ENCODE measurements at regions not wholly inside any gene's neighbourhood (a gene's known extent, or its start where the extent isn't known, plus 50 kb on each side); places are given as distances from the start of the nearest gene placed in this dataset.

DNA sequence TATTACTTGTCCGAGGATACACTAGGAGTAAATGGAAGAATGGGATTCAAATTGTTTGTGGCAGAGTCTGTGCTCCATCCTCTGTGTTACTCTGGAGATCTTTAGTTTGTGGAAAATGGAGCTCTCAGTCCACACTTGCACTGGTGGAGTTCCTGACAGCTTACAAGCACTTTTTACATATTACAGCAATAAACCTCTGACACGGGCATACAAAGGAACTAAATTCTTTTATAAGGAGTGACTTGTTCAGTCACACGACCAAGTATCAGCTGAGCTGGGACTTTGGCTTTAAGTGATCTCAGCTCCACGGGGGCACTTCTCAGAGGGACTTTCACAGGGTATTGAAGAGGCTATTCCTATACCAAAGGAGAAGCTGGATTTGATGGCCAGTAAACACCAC lies 417.5 kb downstream of the LRIG3 start:
- DNase-seq (no peak), ATAC-seq (no peak)
- Mint-ChIP-seq H3K27me3 (peaks cover 2% of the 10 kb centered on the region), H3K4me3 (no peak overlapping the region), H3K36me3 (ENCODE audit: low read depth) (no peaks in the 10 kb centered on the region), H3K4me1 (ENCODE audit: low read depth) (no peaks in the 10 kb centered on the region), H3K27ac (no peak overlapping the region), H3K9me3 (no peaks in the 10 kb centered on the region)
- POLR2A ChIA-PET, result no interaction called here
- intact Hi-C loops (cut with micrococcal nuclease), result no loop called here
- TF ChIP-seq, protein P1, sequence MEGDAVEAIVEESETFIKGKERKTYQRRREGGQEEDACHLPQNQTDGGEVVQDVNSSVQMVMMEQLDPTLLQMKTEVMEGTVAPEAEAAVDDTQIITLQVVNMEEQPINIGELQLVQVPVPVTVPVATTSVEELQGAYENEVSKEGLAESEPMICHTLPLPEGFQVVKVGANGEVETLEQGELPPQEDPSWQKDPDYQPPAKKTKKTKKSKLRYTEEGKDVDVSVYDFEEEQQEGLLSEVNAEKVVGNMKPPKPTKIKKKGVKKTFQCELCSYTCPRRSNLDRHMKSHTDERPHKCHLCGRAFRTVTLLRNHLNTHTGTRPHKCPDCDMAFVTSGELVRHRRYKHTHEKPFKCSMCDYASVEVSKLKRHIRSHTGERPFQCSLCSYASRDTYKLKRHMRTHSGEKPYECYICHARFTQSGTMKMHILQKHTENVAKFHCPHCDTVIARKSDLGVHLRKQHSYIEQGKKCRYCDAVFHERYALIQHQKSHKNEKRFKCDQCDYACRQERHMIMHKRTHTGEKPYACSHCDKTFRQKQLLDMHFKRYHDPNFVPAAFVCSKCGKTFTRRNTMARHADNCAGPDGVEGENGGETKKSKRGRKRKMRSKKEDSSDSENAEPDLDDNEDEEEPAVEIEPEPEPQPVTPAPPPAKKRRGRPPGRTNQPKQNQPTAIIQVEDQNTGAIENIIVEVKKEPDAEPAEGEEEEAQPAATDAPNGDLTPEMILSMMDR (IDR thresholded peaks at IDR 0.05), result no peak
- CTCF ChIA-PET, result no interaction called here

DNA sequence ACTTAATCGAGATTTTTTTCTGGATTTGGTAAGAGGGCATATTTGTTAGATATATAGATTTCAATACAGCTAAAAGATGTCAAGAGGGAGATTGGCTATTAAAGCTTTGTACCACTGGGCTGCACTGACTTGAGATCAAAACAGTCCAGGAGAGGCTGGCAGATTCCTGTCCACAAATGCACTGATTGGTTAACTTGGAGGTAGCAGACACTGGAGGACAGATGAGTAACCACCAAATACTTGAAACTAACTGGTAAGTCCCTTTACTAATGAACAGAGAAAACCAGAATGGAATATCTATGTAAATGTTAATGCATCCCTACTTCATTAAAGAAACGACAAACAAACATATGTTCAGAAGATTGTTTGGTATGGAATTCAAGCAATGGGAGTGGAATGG lies 416.6 kb downstream of the LRIG3 start:
- TF ChIP-seq, protein P1 (IDR thresholded peaks at IDR 0.05), result no peak
- Mint-ChIP-seq H3K9me3 (no peaks in the 10 kb centered on the region), H3K36me3 (ENCODE audit: low read depth) (no peaks in the 10 kb centered on the region), H3K4me3 (no peak overlapping the region), H3K4me1 (ENCODE audit: low read depth) (no peaks in the 10 kb centered on the region), H3K27ac (no peak overlapping the region), H3K27me3 (peaks cover 2% of the 10 kb centered on the region)
- intact Hi-C loops (cut with micrococcal nuclease), result no loop called here
- ChIA-PET CTCF (no interaction called here), POLR2A (no interaction called here)
- DNase-seq (no peak), ATAC-seq (no peak)

GRCh38 chr12:58504143-58504938 lies 416.0 kb downstream of the LRIG3 start:
- Mint-ChIP-seq H3K4me3 (no peak overlapping the region), H3K4me1 (ENCODE audit: low read depth) (no peaks in the 10 kb centered on the region), H3K27ac (no peak overlapping the region), H3K9me3 (no peaks in the 10 kb centered on the region), H3K27me3 (peaks cover 2% of the 10 kb centered on the region), H3K36me3 (ENCODE audit: low read depth) (no peaks in the 10 kb centered on the region)
- CTCF ChIA-PET, result no interaction called here
- intact Hi-C loops (cut with micrococcal nuclease), result no loop called here
- POLR2A ChIA-PET, result no interaction called here
- ATAC-seq, result no peak
- TF ChIP-seq, protein P1 (IDR thresholded peaks at IDR 0.05), result no peak
- DNase-seq, result no peak

- no peak for DNase-seq
- H3K27ac Mint-ChIP-seq, result no peak overlapping the region
- CTCF ChIA-PET, result no interaction called here
- POLR2A ChIA-PET, result no interaction called here
- no peak overlapping the region for H3K4me3 Mint-ChIP-seq
- H3K36me3 Mint-ChIP-seq (ENCODE audit: low read depth), result no peaks in the 10 kb centered on the region
- peaks cover 3% of the 10 kb centered on the region for H3K9me3 Mint-ChIP-seq
- H3K4me1 Mint-ChIP-seq (ENCODE audit: low read depth), result no peaks in the 10 kb centered on the region
- ATAC-seq, result no peak
- H3K27me3 Mint-ChIP-seq, result peaks cover 3% of the 10 kb centered on the region
- intact Hi-C loops (cut with micrococcal nuclease), result no loop called here
- TF ChIP-seq, protein P1 (IDR thresholded peaks at IDR 0.05), result no peak
Measured at GRCh38 chr12:58509116-58509885, 411.0 kb downstream of the LRIG3 start.

- Mint-ChIP-seq H3K4me3 (no peak overlapping the region), H3K36me3 (ENCODE audit: low read depth) (no peaks in the 10 kb centered on the region), H3K27me3 (peaks cover 1% of the 10 kb centered on the region), H3K9me3 (peaks cover 13% of the 10 kb centered on the region), H3K27ac (no peak overlapping the region), H3K4me1 (ENCODE audit: low read depth) (no peaks in the 10 kb centered on the region)
- intact Hi-C loops (cut with micrococcal nuclease), result no loop called here
- DNase-seq (no peak), ATAC-seq (no peak)
- ChIA-PET POLR2A (no interaction called here), CTCF (no interaction called here)
- TF ChIP-seq, protein P1 (IDR thresholded peaks at IDR 0.05), result no peak
Measured at GRCh38 chr12:58513301-58513834, 406.9 kb downstream of the LRIG3 start.
